Neural progenitor cell (in vitro differentiated cells): ENCODE measurements at regions not wholly inside any gene's neighbourhood (a gene's known extent, or its start where the extent isn't known, plus 50 kb on each side); places are given as distances from the start of the nearest gene placed in this dataset.

Experiments used
- EZH2 ChIP-seq: fragments of 200-600 bp; sonication (generic); IDR thresholded peaks from 2 replicates; pipeline ENCODE4 v1.6.1; 2017; ENCODE audit warnings: antibody characterized with exemption, mild to moderate bottlenecking, moderate library complexity
- EZH2phosphoT487 ChIP-seq: fragments of 200-600 bp; sonication (generic); IDR thresholded peaks from 2 replicates; pipeline ENCODE4 v1.6.1; 2017; ENCODE audit warnings: antibody characterized with exemption
- TF ChIP-seq, protein P1 (sequence below): fragments of 200-600 bp; sonication (generic); IDR thresholded peaks from 2 replicates; pipeline ENCODE4 v1.5.1; 2017; ENCODE audit warnings: antibody characterized with exemption, mild to moderate bottlenecking

DNA sequence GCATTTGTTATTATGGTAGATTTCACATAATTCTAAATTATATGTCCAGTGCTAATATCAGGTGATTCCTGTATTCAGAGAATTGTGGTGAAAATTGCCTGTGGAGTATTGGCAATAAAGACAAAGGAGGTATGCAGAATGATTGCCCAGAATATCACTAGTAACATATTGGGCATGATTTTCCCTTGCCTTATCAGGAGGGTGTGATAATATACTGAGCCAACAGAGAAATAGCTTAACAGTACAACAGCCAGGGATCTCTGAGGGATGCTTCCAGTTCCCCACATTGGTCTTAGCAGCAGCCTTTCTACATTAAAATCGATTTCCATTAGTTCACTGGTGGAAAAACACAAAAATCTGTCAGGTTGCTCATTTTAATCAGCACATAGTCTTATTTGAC is 122.9 kb upstream of the COL3A1 start:
- TF ChIP-seq, protein P1, sequence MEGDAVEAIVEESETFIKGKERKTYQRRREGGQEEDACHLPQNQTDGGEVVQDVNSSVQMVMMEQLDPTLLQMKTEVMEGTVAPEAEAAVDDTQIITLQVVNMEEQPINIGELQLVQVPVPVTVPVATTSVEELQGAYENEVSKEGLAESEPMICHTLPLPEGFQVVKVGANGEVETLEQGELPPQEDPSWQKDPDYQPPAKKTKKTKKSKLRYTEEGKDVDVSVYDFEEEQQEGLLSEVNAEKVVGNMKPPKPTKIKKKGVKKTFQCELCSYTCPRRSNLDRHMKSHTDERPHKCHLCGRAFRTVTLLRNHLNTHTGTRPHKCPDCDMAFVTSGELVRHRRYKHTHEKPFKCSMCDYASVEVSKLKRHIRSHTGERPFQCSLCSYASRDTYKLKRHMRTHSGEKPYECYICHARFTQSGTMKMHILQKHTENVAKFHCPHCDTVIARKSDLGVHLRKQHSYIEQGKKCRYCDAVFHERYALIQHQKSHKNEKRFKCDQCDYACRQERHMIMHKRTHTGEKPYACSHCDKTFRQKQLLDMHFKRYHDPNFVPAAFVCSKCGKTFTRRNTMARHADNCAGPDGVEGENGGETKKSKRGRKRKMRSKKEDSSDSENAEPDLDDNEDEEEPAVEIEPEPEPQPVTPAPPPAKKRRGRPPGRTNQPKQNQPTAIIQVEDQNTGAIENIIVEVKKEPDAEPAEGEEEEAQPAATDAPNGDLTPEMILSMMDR, result no peak
- TF ChIP-seq EZH2 (no peak), EZH2phosphoT487 (no peak)
